ENCODE measurements at regions not wholly inside any gene's neighbourhood (a gene's known extent, or its start where the extent isn't known, plus 50 kb on each side); places are given as distances from the start of the nearest gene placed in this dataset.
"Not testable (repeated sequence)": the region's sequence is repeated elsewhere in the genome, so short reads cannot be mapped to it uniquely, and the experiment has no call there.

- in situ Hi-C loops (cut with HindIII; ENCODE audit: low pct_unique_long_range_greater_than_20kb, low sequenced_read_pairs); DNase-seq (ENCODE audit: low read depth, low spot score): not testable (repeated sequence)
Observed at GRCh38 chr13:83642617-83643016, 239.7 kb downstream of the SLITRK1 start.

DNA sequence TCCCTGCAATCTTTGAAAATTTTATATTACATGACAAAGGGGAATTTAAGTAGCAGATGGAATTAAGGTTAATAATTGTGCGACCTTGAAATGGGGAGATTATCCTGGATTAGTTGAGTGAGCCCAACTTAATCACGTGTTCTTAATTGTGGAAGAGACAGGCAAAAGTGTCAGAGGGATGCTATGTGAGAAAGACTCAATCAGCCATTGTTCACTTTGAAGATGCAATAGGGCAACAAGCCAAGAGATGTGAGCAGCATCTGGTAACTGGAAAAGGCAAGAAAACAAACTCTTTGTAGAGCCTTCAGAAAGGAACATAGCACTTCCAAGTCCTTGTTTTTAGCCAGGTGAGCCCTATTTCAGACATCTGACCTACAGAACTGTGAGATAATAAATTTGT lies 247.7 kb downstream of the SLITRK1 start:
- in situ Hi-C loops (cut with HindIII; ENCODE audit: low pct_unique_long_range_greater_than_20kb, low sequenced_read_pairs), result no loop called here
- DNase-seq (ENCODE audit: low read depth, low spot score), result no peak

GRCh38 chr13:83633746-83634145 lies 248.5 kb downstream of the SLITRK1 start:
- in situ Hi-C loops (cut with HindIII; ENCODE audit: low pct_unique_long_range_greater_than_20kb, low sequenced_read_pairs), result no loop called here
- DNase-seq (ENCODE audit: low read depth, low spot score), result no peak

GRCh38 chr13:83622422-83622784 lies 259.9 kb downstream of the SLITRK1 start:
- no peak for DNase-seq (ENCODE audit: low read depth, low spot score)
- in situ Hi-C loops (cut with HindIII; ENCODE audit: low pct_unique_long_range_greater_than_20kb, low sequenced_read_pairs), result no loop called here

- in situ Hi-C loops (cut with HindIII; ENCODE audit: low pct_unique_long_range_greater_than_20kb, low sequenced_read_pairs), result no loop called here
- no peak for DNase-seq (ENCODE audit: low read depth, low spot score)
Observed at GRCh38 chr13:83621765-83622421, 260.4 kb downstream of the SLITRK1 start.

GRCh38 chr13:83620530-83621220 lies 261.6 kb downstream of the SLITRK1 start:
- in situ Hi-C loops (cut with HindIII; ENCODE audit: low pct_unique_long_range_greater_than_20kb, low sequenced_read_pairs), result no loop called here
- DNase-seq (ENCODE audit: low read depth, low spot score), result no peak

DNA sequence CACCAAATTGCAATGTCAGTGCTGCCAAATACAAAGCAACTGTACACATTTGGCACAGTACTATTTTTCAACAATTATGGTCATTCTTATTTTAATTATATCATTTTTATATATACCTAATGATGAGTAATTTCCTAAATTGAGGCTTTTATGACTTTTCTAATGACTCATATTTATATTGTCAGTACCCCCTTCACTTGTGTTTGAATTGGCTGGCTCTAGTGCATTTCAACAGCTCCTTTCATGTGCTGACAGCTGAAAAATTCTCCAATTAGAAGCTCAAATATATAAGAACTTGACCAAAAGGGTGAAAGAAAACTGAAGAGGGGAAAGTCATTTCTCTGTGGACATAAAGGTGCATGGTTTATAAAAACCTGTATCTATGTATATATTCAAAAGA lies 263.3 kb downstream of the SLITRK1 start:
- DNase-seq (ENCODE audit: low read depth, low spot score), result no peak
- in situ Hi-C loops (cut with HindIII; ENCODE audit: low pct_unique_long_range_greater_than_20kb, low sequenced_read_pairs), result no loop called here

DNA sequence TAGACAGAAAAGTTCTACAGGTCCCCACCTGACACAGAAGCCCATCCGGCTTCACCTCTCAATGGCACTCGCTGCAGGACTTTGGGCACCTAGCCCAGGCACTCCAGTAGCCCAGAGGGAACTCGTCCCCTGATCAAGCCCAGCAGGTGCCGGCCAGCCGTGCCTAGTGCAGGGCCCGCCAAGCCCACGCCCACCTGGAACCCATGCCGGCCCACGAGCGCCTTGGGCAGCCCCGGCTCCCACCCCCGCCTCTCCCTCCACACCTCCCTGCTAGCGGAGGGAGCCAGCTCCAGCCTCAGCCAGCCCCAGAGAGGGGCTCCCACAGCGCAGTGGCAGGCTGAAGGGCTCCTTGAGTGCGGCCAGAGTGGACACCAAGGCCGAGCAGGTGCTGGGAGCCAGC lies 268.8 kb downstream of the SLITRK1 start:
- in situ Hi-C loops (cut with HindIII; ENCODE audit: low pct_unique_long_range_greater_than_20kb, low sequenced_read_pairs), result no loop called here
- DNase-seq (ENCODE audit: low read depth, low spot score), result no peak

GRCh38 chr13:83601539-83601938 lies 280.7 kb downstream of the SLITRK1 start:
- in situ Hi-C loops (cut with HindIII; ENCODE audit: low pct_unique_long_range_greater_than_20kb, low sequenced_read_pairs), result no loop called here
- no peak for DNase-seq (ENCODE audit: low read depth, low spot score)

DNA sequence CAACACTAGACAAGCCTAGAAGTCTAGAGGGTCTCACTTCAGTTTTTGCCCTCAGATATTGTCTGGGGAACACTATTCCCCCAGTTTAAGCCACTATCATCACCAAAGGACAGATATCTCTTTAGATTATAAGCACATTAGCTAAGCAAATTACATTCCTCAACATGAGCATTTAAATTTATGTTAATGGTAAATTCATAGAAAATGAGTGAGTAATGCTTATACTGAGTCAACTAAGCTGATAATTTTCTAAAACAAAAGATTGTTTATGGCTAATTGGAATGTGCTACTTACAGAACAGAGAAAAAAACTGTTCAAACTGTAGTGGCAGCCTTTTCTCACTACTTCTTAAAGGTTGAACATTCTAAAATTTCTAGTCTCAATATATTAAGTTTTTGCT lies 290.2 kb downstream of the SLITRK1 start:
- in situ Hi-C loops (cut with HindIII; ENCODE audit: low pct_unique_long_range_greater_than_20kb, low sequenced_read_pairs), result no loop called here
- DNase-seq (ENCODE audit: low read depth, low spot score), result no peak

GRCh38 chr13:83589814-83590213 lies 292.5 kb downstream of the SLITRK1 start:
- in situ Hi-C loops (cut with HindIII; ENCODE audit: low pct_unique_long_range_greater_than_20kb, low sequenced_read_pairs), result no loop called here
- DNase-seq (ENCODE audit: low read depth, low spot score), result no peak

DNA sequence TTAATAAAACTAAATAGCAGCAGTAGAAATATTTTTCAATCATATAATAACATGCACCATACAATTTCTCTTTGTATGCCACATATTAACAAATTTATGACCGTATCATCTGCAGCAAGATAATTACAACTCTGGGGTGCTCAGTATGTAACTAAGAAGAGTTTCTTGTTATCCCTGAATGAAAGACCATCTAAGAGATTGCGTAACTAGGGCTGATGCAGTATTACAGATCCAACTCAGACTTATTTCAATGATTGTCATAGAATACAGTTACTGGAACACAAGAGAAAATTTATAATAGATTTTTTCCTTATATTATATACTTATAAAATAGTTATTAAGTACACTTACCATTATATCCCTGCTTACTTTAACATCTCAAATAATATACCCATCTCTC lies 305.1 kb downstream of the SLITRK1 start:
- in situ Hi-C loops (cut with HindIII; ENCODE audit: low pct_unique_long_range_greater_than_20kb, low sequenced_read_pairs), result no loop called here
- DNase-seq (ENCODE audit: low read depth, low spot score), result no peak

- no peak for DNase-seq (ENCODE audit: low read depth, low spot score)
- in situ Hi-C loops (cut with HindIII; ENCODE audit: low pct_unique_long_range_greater_than_20kb, low sequenced_read_pairs), result no loop called here
Observed at GRCh38 chr13:83568019-83568418, 314.3 kb downstream of the SLITRK1 start.

DNA sequence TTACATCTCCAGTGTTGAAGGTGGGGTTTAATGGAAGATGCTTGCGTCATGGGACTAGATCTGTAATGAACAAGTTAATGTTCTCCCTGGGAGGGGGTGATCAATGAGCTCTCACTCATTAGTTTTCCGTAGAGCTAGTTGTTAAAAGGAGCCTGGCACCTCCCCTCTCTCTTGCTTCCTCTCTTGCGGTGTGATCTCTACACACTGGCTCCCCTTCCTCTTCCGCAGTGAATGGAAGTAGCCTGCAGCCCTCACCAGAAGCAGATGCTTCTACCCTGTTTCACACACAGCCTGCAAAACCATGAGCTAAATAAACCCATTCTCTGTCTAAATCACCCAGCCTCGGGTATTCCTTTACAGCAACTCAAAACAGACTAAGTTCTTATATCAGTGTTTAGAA lies 318.8 kb downstream of the SLITRK1 start:
- in situ Hi-C loops (cut with HindIII; ENCODE audit: low pct_unique_long_range_greater_than_20kb, low sequenced_read_pairs), result no loop called here
- DNase-seq (ENCODE audit: low read depth, low spot score), result no peak

DNA sequence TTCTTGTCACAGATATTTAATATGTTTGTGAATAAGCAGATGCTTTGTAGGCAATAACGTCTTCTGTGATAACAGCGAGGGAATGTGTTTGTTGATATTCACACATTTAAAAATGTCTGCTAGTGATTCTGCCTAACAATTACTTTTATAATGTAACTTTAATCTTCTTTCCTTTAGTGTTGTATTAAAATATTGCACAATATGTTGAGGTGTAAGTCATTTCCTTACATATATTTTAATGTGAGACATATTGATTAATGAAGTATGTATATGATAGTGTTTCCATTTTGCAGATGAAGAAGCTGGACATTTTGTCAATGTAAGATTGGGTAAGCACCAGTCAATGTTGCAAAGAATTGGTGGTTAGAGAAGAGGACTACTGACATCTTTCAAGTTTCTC lies 324.4 kb downstream of the SLITRK1 start:
- in situ Hi-C loops (cut with HindIII; ENCODE audit: low pct_unique_long_range_greater_than_20kb, low sequenced_read_pairs), result no loop called here
- DNase-seq (ENCODE audit: low read depth, low spot score), result no peak

GRCh38 chr13:83549671-83550070 lies 332.6 kb downstream of the SLITRK1 start:
- in situ Hi-C loops (cut with HindIII; ENCODE audit: low pct_unique_long_range_greater_than_20kb, low sequenced_read_pairs), result no loop called here
- no peak for DNase-seq (ENCODE audit: low read depth, low spot score)

GRCh38 chr13:83547043-83547442 lies 335.2 kb downstream of the SLITRK1 start:
- in situ Hi-C loops (cut with HindIII; ENCODE audit: low pct_unique_long_range_greater_than_20kb, low sequenced_read_pairs), result no loop called here
- DNase-seq (ENCODE audit: low read depth, low spot score), result no peak

- in situ Hi-C loops (cut with HindIII; ENCODE audit: low pct_unique_long_range_greater_than_20kb, low sequenced_read_pairs), result no loop called here
- DNase-seq (ENCODE audit: low read depth, low spot score), result no peak
Observed at GRCh38 chr13:83546476-83546875, 335.8 kb downstream of the SLITRK1 start.

DNA sequence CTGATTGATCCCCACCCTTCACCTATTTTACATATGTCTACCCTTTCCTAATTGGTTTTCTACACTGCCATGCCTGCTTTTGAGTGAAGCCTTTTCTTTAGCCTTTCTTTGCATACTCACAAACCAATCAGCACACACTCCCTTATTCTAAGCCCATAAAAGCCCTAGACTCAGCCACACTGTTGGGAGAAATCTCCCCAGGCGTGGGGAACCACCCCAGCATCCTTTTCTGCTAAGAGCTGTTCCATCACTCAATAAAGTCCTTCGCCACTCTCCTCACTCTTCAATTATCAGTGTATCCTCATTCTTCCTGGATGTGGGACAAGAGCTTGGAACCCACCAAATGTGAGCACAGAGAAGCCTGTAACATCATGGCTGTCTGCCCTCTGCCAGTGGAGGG lies 343.6 kb downstream of the SLITRK1 start:
- DNase-seq (ENCODE audit: low read depth, low spot score), result no peak
- in situ Hi-C loops (cut with HindIII; ENCODE audit: low pct_unique_long_range_greater_than_20kb, low sequenced_read_pairs), result no loop called here
